ENCODE measurements at regions not wholly inside any gene's neighbourhood (a gene's known extent, or its start where the extent isn't known, plus 50 kb on each side); places are given as distances from the start of the nearest gene placed in this dataset.

DNA sequence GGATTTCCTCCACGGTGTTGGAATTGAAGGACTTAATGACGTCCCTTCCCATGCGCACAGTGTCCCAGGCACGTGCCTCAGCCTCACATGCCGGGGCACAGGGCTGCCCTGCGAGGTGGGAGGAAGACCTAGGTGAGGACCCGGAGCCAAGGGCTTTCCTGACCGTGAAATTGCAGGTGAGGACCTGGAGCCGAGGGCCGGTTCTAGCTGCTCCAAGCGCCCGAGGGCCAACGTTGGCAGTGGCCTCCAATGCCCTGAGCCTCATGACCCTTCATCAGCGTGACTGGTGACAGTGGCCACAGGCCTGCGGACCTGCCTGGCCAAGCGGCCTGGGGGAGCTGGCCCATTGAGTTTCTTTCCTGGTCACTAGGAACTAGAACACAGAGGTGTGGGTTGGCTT is 338.2 kb upstream of the MYT1L start:
- Histone ChIP-seq H3K9ac (ENCODE audit: low read length) (no peak overlapping the region), H3K9me2 (ENCODE audit: low read depth, low read length) (no peaks in the 10 kb centered on the region), H4K20me1 (ENCODE audit: insufficient read depth, low read length) (no peaks in the 10 kb centered on the region), H3K4me3 (ENCODE audit: low read depth, low read length, poor library complexity, severe bottlenecking) (no peak overlapping the region), H3K4me2 (ENCODE audit: low read length) (no peak overlapping the region), H3F3A (ENCODE audit: insufficient read depth, low read length) (no peaks in the 10 kb centered on the region), H3K27ac (ENCODE audit: low read depth, low read length, poor library complexity, severe bottlenecking) (no peak overlapping the region), H3K27me3 (ENCODE audit: insufficient read depth, low read length) (no peaks in the 10 kb centered on the region), H3K4me1 (ENCODE audit: insufficient read depth, low read length, severe bottlenecking) (no peaks in the 10 kb centered on the region), H3K9me3 (ENCODE audit: low read length) (no peaks in the 10 kb centered on the region), H2AFZ (ENCODE audit: low read length) (no peak overlapping the region), H3K36me3 (ENCODE audit: insufficient read depth, low read length) (no peaks in the 10 kb centered on the region), H3K79me2 (ENCODE audit: insufficient read depth, low read length) (no peaks in the 10 kb centered on the region)
- TF ChIP-seq, protein P1, sequence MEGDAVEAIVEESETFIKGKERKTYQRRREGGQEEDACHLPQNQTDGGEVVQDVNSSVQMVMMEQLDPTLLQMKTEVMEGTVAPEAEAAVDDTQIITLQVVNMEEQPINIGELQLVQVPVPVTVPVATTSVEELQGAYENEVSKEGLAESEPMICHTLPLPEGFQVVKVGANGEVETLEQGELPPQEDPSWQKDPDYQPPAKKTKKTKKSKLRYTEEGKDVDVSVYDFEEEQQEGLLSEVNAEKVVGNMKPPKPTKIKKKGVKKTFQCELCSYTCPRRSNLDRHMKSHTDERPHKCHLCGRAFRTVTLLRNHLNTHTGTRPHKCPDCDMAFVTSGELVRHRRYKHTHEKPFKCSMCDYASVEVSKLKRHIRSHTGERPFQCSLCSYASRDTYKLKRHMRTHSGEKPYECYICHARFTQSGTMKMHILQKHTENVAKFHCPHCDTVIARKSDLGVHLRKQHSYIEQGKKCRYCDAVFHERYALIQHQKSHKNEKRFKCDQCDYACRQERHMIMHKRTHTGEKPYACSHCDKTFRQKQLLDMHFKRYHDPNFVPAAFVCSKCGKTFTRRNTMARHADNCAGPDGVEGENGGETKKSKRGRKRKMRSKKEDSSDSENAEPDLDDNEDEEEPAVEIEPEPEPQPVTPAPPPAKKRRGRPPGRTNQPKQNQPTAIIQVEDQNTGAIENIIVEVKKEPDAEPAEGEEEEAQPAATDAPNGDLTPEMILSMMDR (IDR thresholded peaks at IDR 0.05; ENCODE audit: low read length) = no peak
- no peak for TF ChIP-seq EZH2 (IDR thresholded peaks at IDR 0.05; ENCODE audit: borderline replicate concordance, low read length)

DNA sequence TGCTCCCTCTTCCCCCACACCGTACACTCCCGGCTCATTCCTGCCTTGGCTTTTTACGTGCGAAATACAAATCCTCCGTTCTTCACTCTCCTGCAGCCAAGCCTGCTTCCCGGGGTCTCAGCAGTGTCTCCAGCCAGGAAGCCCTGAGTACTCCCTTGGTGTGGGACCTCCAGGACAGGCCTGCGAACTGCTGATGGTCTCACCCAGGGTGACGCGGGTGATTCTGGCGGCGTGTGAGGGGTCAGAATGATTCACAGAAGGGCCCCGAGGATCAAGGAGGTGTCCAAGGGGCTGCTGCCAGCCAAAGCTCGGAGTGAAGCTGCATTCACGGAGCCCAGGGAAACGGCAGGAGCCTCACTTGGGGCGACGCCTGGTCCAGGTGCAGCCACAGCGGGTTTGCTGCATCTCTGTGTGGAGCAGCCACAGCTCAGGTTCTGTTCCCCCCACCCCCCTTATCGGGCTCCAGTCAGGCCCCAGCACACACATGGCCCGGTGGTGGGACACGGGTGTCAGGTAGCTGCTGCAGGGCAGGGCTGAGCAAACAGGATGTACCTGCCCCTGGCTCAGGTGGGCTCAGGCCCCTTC is 337.7 kb upstream of the MYT1L start:
- Histone ChIP-seq H3K9ac (ENCODE audit: low read length) (no peak overlapping the region), H4K20me1 (ENCODE audit: insufficient read depth, low read length) (no peaks in the 10 kb centered on the region), H3K36me3 (ENCODE audit: insufficient read depth, low read length) (no peaks in the 10 kb centered on the region), H3K9me3 (ENCODE audit: low read length) (no peaks in the 10 kb centered on the region), H3K9me2 (ENCODE audit: low read depth, low read length) (no peaks in the 10 kb centered on the region), H2AFZ (ENCODE audit: low read length) (no peak overlapping the region), H3K27me3 (ENCODE audit: insufficient read depth, low read length) (no peaks in the 10 kb centered on the region), H3F3A (ENCODE audit: insufficient read depth, low read length) (no peaks in the 10 kb centered on the region), H3K27ac (ENCODE audit: low read depth, low read length, poor library complexity, severe bottlenecking) (no peak overlapping the region), H3K79me2 (ENCODE audit: insufficient read depth, low read length) (no peaks in the 10 kb centered on the region), H3K4me1 (ENCODE audit: insufficient read depth, low read length, severe bottlenecking) (no peaks in the 10 kb centered on the region), H3K4me2 (ENCODE audit: low read length) (no peak overlapping the region), H3K4me3 (ENCODE audit: low read depth, low read length, poor library complexity, severe bottlenecking) (no peak overlapping the region)
- TF ChIP-seq EZH2 (IDR thresholded peaks at IDR 0.05; ENCODE audit: borderline replicate concordance, low read length) = no peak
- TF ChIP-seq, protein P1 (IDR thresholded peaks at IDR 0.05; ENCODE audit: low read length) = no peak

DNA sequence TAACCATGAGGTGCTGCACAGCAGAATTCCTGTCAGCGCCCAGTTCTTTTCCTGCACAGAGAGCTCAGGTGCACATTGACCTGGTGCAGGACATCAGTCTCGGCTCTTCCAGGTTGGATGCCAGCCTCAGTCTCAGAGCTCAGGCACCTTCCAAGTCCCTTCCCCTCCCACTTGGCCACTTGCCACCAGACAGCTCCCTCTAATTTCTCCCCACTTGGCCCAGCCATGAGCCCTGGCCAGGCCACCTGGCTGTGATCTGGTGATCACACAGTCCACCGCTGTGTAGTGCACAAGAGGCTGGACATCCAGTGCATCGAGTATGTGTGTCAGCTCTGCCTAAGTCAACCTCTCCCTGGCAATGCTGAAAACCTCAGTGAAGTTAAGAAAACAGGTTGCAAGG is 336.6 kb upstream of the MYT1L start:
- Histone ChIP-seq H3K9me3 (ENCODE audit: low read length) (no peaks in the 10 kb centered on the region), H3K27me3 (ENCODE audit: insufficient read depth, low read length) (no peaks in the 10 kb centered on the region), H3K4me2 (ENCODE audit: low read length) (no peak overlapping the region), H2AFZ (ENCODE audit: low read length) (no peak overlapping the region), H3K4me3 (ENCODE audit: low read depth, low read length, poor library complexity, severe bottlenecking) (no peak overlapping the region), H3K79me2 (ENCODE audit: insufficient read depth, low read length) (no peaks in the 10 kb centered on the region), H3F3A (ENCODE audit: insufficient read depth, low read length) (no peaks in the 10 kb centered on the region), H3K9ac (ENCODE audit: low read length) (no peak overlapping the region), H3K36me3 (ENCODE audit: insufficient read depth, low read length) (no peaks in the 10 kb centered on the region), H3K27ac (ENCODE audit: low read depth, low read length, poor library complexity, severe bottlenecking) (no peak overlapping the region), H4K20me1 (ENCODE audit: insufficient read depth, low read length) (no peaks in the 10 kb centered on the region), H3K4me1 (ENCODE audit: insufficient read depth, low read length, severe bottlenecking) (no peaks in the 10 kb centered on the region), H3K9me2 (ENCODE audit: low read depth, low read length) (no peaks in the 10 kb centered on the region)
- TF ChIP-seq, protein P1 (IDR thresholded peaks at IDR 0.05; ENCODE audit: low read length) = no peak
- TF ChIP-seq EZH2 (IDR thresholded peaks at IDR 0.05; ENCODE audit: borderline replicate concordance, low read length) = no peak
